ENCODE measurements at regions not wholly inside any gene's neighbourhood (a gene's known extent, or its start where the extent isn't known, plus 50 kb on each side); places are given as distances from the start of the nearest gene placed in this dataset.

- no peak for DNase-seq (ENCODE audit: extremely low read depth, insufficient read length)
- no peaks in the 10 kb centered on the region for H3K27me3 ChIP-seq (replicated peaks; ENCODE audit: control insufficient read depth, insufficient read depth, low read length)
- H3K36me3 ChIP-seq (ENCODE audit: control insufficient read depth, insufficient read depth, low read length) = no peaks in the 10 kb centered on the region
- TF ChIP-seq CTCF (IDR thresholded peaks at IDR 0.05; ENCODE audit: insufficient read depth, low read length, poor library complexity, severe bottlenecking) = no peak
- no peak overlapping the region for H3K4me3 ChIP-seq (replicated peaks; ENCODE audit: low read depth, low read length)
Observed at GRCh38 chr10:61325223-61325960, 127.8 kb downstream of the TMEM26 start.

- no peak for TF ChIP-seq CTCF (IDR thresholded peaks at IDR 0.05; ENCODE audit: insufficient read depth, low read length, poor library complexity, severe bottlenecking)
- Histone ChIP-seq H3K4me3 (replicated peaks; ENCODE audit: low read depth, low read length) (no peak overlapping the region), H3K36me3 (ENCODE audit: control insufficient read depth, insufficient read depth, low read length) (no peaks in the 10 kb centered on the region), H3K27me3 (replicated peaks; ENCODE audit: control insufficient read depth, insufficient read depth, low read length) (no peaks in the 10 kb centered on the region)
- no peak for DNase-seq (ENCODE audit: extremely low read depth, insufficient read length)
Observed at GRCh38 chr10:61323726-61324125, 129.5 kb downstream of the TMEM26 start.

- Histone ChIP-seq H3K27me3 (replicated peaks; ENCODE audit: control insufficient read depth, insufficient read depth, low read length) (no peaks in the 10 kb centered on the region), H3K36me3 (ENCODE audit: control insufficient read depth, insufficient read depth, low read length) (no peaks in the 10 kb centered on the region), H3K4me3 (replicated peaks; ENCODE audit: low read depth, low read length) (no peak overlapping the region)
- TF ChIP-seq CTCF (IDR thresholded peaks at IDR 0.05; ENCODE audit: insufficient read depth, low read length, poor library complexity, severe bottlenecking) = no peak
- no peak for DNase-seq (ENCODE audit: extremely low read depth, insufficient read length)
Observed at GRCh38 chr10:61321041-61321857, 131.9 kb downstream of the TMEM26 start.

- DNase-seq (ENCODE audit: extremely low read depth, insufficient read length) = no peak
- Histone ChIP-seq H3K27me3 (replicated peaks; ENCODE audit: control insufficient read depth, insufficient read depth, low read length) (no peaks in the 10 kb centered on the region), H3K4me3 (replicated peaks; ENCODE audit: low read depth, low read length) (no peak overlapping the region), H3K36me3 (ENCODE audit: control insufficient read depth, insufficient read depth, low read length) (no peaks in the 10 kb centered on the region)
- TF ChIP-seq CTCF (IDR thresholded peaks at IDR 0.05; ENCODE audit: insufficient read depth, low read length, poor library complexity, severe bottlenecking) = no peak
Observed at GRCh38 chr10:61320257-61320587, 133.0 kb downstream of the TMEM26 start.

- no peak for DNase-seq (ENCODE audit: extremely low read depth, insufficient read length)
- TF ChIP-seq CTCF (IDR thresholded peaks at IDR 0.05; ENCODE audit: insufficient read depth, low read length, poor library complexity, severe bottlenecking) = no peak
Observed at GRCh38 chr10:61319386-61320256, 133.6 kb downstream of the TMEM26 start.

More at GRCh38 chr10:61319386-61320256, 133.6 kb downstream of the TMEM26 start:
- H3K4me3 ChIP-seq (replicated peaks; ENCODE audit: low read depth, low read length) = no peak overlapping the region
- H3K36me3 ChIP-seq (ENCODE audit: control insufficient read depth, insufficient read depth, low read length) = no peaks in the 10 kb centered on the region
- H3K27me3 ChIP-seq (replicated peaks; ENCODE audit: control insufficient read depth, insufficient read depth, low read length) = no peaks in the 10 kb centered on the region
